ENCODE measurements at regions not wholly inside any gene's neighbourhood (a gene's known extent, or its start where the extent isn't known, plus 50 kb on each side); places are given as distances from the start of the nearest gene placed in this dataset.

- H3K27me3 ChIP-seq (ENCODE audit: insufficient read depth, low read length), result no peaks in the 10 kb centered on the region
- no peak for FAIRE-seq
- no peaks in the 10 kb centered on the region for H4K20me1 ChIP-seq (ENCODE audit: insufficient read depth, low read length)
- Mint-ChIP-seq H3K27me3 (ENCODE audit: low read depth, unreplicated experiment) (no peaks in the 10 kb centered on the region), H3K4me1 (ENCODE audit: low read depth, unreplicated experiment) (peaks cover 26% of the 10 kb centered on the region), H3K9me3 (ENCODE audit: unreplicated experiment) (no peaks in the 10 kb centered on the region), H3K27ac (ENCODE audit: unreplicated experiment) (peak overlapping the region; percentile 69), H3K4me3 (ENCODE audit: unreplicated experiment) (no peak overlapping the region), H3K36me3 (ENCODE audit: low read depth, unreplicated experiment) (no peaks in the 10 kb centered on the region)
- H3K79me2 ChIP-seq (ENCODE audit: insufficient read depth, low read length), result no peaks in the 10 kb centered on the region
- peak overlapping the region; percentile 75 for H3K27ac ChIP-seq (ENCODE audit: low read depth, low read length)
- TF ChIP-seq CTCF (IDR thresholded peaks at IDR 0.05; ENCODE audit: insufficient read depth, low read depth, low read length) (no peak), EZH2 (IDR thresholded peaks at IDR 0.05; ENCODE audit: insufficient read depth, low read length) (no peak)
- DNase-seq (ENCODE audit: low read depth), result peak; percentile 92
- H3K4me2 ChIP-seq (ENCODE audit: low read length), result peak overlapping the region; percentile 60
- H3K4me1 ChIP-seq (ENCODE audit: insufficient read depth, low read length), result peaks cover 23% of the 10 kb centered on the region
- H3K9me3 ChIP-seq (ENCODE audit: insufficient read depth, low read depth, low read length), result no peaks in the 10 kb centered on the region
- H2AFZ ChIP-seq (ENCODE audit: low read depth, low read length), result peak overlapping the region; percentile 12
- H3K9ac ChIP-seq (ENCODE audit: low read length), result peak overlapping the region; percentile 43
- H3K4me3 ChIP-seq (ENCODE audit: insufficient read depth, low read depth, low read length), result no peak overlapping the region
- H3K36me3 ChIP-seq (ENCODE audit: insufficient read depth, low read length), result no peaks in the 10 kb centered on the region
These were observed 1231.1 kb upstream of the CELF2 start for GRCh38 chr10:9786576-9786975.

- no peak overlapping the region for H3K27ac Mint-ChIP-seq (ENCODE audit: unreplicated experiment)
- Histone ChIP-seq H3K9ac (ENCODE audit: low read length) (no peak overlapping the region), H3K27ac (ENCODE audit: low read depth, low read length) (no peak overlapping the region)
These were observed 1227.7 kb upstream of the CELF2 start for GRCh38 chr10:9789996-9790395.

More at GRCh38 chr10:9789996-9790395, 1227.7 kb upstream of the CELF2 start:
- FAIRE-seq, result no peak
- Histone ChIP-seq H3K36me3 (ENCODE audit: insufficient read depth, low read length) (no peaks in the 10 kb centered on the region), H3K4me3 (ENCODE audit: insufficient read depth, low read depth, low read length) (no peak overlapping the region), H3K27me3 (ENCODE audit: insufficient read depth, low read length) (no peaks in the 10 kb centered on the region), H4K20me1 (ENCODE audit: insufficient read depth, low read length) (no peaks in the 10 kb centered on the region), H3K4me2 (ENCODE audit: low read length) (no peak overlapping the region), H3K79me2 (ENCODE audit: insufficient read depth, low read length) (no peaks in the 10 kb centered on the region), H2AFZ (ENCODE audit: low read depth, low read length) (no peak overlapping the region), H3K9me3 (ENCODE audit: insufficient read depth, low read depth, low read length) (no peaks in the 10 kb centered on the region), H3K4me1 (ENCODE audit: insufficient read depth, low read length) (peaks cover 19% of the 10 kb centered on the region)
- no peak overlapping the region for H3K4me3 Mint-ChIP-seq (ENCODE audit: unreplicated experiment)
- no peak for TF ChIP-seq EZH2 (IDR thresholded peaks at IDR 0.05; ENCODE audit: insufficient read depth, low read length)
- TF ChIP-seq CTCF (IDR thresholded peaks at IDR 0.05; ENCODE audit: insufficient read depth, low read depth, low read length), result no peak
- H3K9me3 Mint-ChIP-seq (ENCODE audit: unreplicated experiment), result no peaks in the 10 kb centered on the region
- no peaks in the 10 kb centered on the region for H3K27me3 Mint-ChIP-seq (ENCODE audit: low read depth, unreplicated experiment)
- no peaks in the 10 kb centered on the region for H3K36me3 Mint-ChIP-seq (ENCODE audit: low read depth, unreplicated experiment)
- no peak for DNase-seq (ENCODE audit: low read depth)
- H3K4me1 Mint-ChIP-seq (ENCODE audit: low read depth, unreplicated experiment), result peaks cover 23% of the 10 kb centered on the region
